ENCODE measurements at regions not wholly inside any gene's neighbourhood (a gene's known extent, or its start where the extent isn't known, plus 50 kb on each side); places are given as distances from the start of the nearest gene placed in this dataset.

DNA sequence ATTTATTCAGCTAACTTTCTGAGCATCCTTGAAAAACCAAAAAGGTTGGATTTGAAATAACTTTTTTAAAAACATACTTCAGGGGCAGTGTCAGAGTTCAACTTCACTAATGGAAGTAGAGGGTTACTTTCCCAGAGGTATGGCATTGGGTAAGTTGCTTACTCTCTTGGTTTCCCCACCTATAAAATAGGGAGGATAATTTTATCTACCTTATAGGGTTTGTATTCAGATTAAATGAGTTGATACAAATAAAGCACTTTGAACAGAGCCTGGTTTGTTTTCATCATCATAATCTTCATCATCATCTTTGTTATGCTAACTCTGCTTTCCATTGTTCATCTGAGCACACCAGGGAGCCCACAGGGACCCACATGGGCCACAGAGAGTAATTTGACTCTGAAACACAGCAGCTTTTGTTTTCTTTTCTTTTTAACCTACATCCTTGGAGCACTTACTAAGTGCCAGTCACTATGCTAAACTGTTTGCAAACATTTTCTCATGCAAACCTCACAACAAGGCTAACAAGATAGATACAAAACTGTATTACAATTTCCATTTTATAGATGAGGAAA, 179.1 kb upstream of the SLC24A2 start:
- no peak overlapping the region for H3K27ac ChIP-seq (ENCODE audit: insufficient read depth, low read depth, low read length)
- H3K4me2 ChIP-seq (ENCODE audit: insufficient read depth, low read length), result no peak overlapping the region
- FAIRE-seq (no peak), DNase-seq (ENCODE audit: low read depth, low spot score) (no peak)
- no peaks in the 10 kb centered on the region for H3K9me1 ChIP-seq (replicated peaks; ENCODE audit: control insufficient read depth, extremely low read depth, insufficient read depth, low read length)
- H3K9ac ChIP-seq (replicated peaks; ENCODE audit: extremely low read depth, insufficient read depth, low read length), result no peak overlapping the region
- H3K79me2 ChIP-seq (ENCODE audit: control insufficient read depth, insufficient read depth, low read length), result no peaks in the 10 kb centered on the region
- POLR2A ChIA-PET, result no interaction called here
- H3K36me3 ChIP-seq (ENCODE audit: control insufficient read depth in 2 of 2, extremely low read depth in 1 of 2, insufficient read depth in 2 of 2, low read length in 2 of 2), result no peaks in the 10 kb centered on the region
- no peaks in the 10 kb centered on the region for H4K20me1 ChIP-seq (replicated peaks; ENCODE audit: control insufficient read depth, extremely low read depth, insufficient read depth, low read length)
- no TSS peak for BruUV-seq (replicated peaks)
- no peaks in the 10 kb centered on the region for H3K9me3 ChIP-seq (replicated peaks; ENCODE audit: control insufficient read depth, insufficient read depth, low read length)
- TF ChIP-seq, protein P1, sequence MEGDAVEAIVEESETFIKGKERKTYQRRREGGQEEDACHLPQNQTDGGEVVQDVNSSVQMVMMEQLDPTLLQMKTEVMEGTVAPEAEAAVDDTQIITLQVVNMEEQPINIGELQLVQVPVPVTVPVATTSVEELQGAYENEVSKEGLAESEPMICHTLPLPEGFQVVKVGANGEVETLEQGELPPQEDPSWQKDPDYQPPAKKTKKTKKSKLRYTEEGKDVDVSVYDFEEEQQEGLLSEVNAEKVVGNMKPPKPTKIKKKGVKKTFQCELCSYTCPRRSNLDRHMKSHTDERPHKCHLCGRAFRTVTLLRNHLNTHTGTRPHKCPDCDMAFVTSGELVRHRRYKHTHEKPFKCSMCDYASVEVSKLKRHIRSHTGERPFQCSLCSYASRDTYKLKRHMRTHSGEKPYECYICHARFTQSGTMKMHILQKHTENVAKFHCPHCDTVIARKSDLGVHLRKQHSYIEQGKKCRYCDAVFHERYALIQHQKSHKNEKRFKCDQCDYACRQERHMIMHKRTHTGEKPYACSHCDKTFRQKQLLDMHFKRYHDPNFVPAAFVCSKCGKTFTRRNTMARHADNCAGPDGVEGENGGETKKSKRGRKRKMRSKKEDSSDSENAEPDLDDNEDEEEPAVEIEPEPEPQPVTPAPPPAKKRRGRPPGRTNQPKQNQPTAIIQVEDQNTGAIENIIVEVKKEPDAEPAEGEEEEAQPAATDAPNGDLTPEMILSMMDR (IDR thresholded peaks at IDR 0.05; ENCODE audit: extremely low read depth in 1 of 2, insufficient read depth in 1 of 2, low read depth in 1 of 2, low read length in 2 of 2), result no peak
- TF ChIP-seq MYC (IDR thresholded peaks at IDR 0.05; ENCODE audit: low read depth, low read length), result no peak
- TF ChIP-seq POLR2A (IDR thresholded peaks at IDR 0.05; ENCODE audit: low read depth, low read length), result no peak
- no peak for TF ChIP-seq FOS (IDR thresholded peaks at IDR 0.05; ENCODE audit: borderline replicate concordance, insufficient read depth, low read length)
- TF ChIP-seq, protein P2, sequence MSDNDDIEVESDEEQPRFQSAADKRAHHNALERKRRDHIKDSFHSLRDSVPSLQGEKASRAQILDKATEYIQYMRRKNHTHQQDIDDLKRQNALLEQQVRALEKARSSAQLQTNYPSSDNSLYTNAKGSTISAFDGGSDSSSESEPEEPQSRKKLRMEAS (IDR thresholded peaks at IDR 0.05; ENCODE audit: insufficient read depth, insufficient read length), result no peak
- no peak for TF ChIP-seq GATA2 (IDR thresholded peaks at IDR 0.05; ENCODE audit: insufficient read depth, insufficient read length, low read depth, low read length)
- dilution Hi-C loops (cut with MboI; ENCODE audit: extremely low pct_ligation_motif_present, low sequenced_read_pairs) (no loop called here), intact Hi-C loops (cut with micrococcal nuclease) (loop anchor here (10.0 kb wide), 1 partner anchor 167 kb away; no protein-coding TSS in a partner anchor)
- no peaks in the 10 kb centered on the region for H3K4me1 ChIP-seq (ENCODE audit: control insufficient read depth, extremely low read depth, insufficient read depth, low read length)
- no peaks in the 10 kb centered on the region for H3K27me3 ChIP-seq (ENCODE audit: control insufficient read depth in 2 of 2, insufficient read depth in 2 of 2, low read length in 2 of 2)
- CTCF ChIA-PET, result interaction anchor here (0.8 kb wide), 1 partner anchor 48 kb away, joined by 3 read pairs; no protein-coding TSS in a partner anchor
- H3K4me3 ChIP-seq (replicated peaks in 1 of 3; ENCODE audit: insufficient read depth in 1 of 3, low read depth in 1 of 3, low read length in 3 of 3), result no peak overlapping the region
- H2AFZ ChIP-seq (ENCODE audit: low read depth, low read length), result no peak overlapping the region

Data from endothelial cell of umbilical vein (primary cell).